HEK293 (cell line): ENCODE measurements at regions not wholly inside any gene's neighbourhood (a gene's known extent, or its start where the extent isn't known, plus 50 kb on each side); places are given as distances from the start of the nearest gene placed in this dataset.

Source experiments
- CTCF ChIP-seq: fragments of 450-650 bp; formaldehyde crosslinking; IDR thresholded peaks from 2 replicates; pipeline ENCODE4 v1.5.1; 2016; ENCODE audit warnings: missing biosample characterization, missing genetic modification characterization
- TF ChIP-seq, protein P1 (sequence below): fragments of 450-650 bp; formaldehyde crosslinking; IDR thresholded peaks from 2 replicates; pipeline ENCODE4 v1.5.1; 2016; ENCODE audit warnings: missing biosample characterization, missing genetic modification characterization

- no peak for TF ChIP-seq CTCF
- TF ChIP-seq, protein P1, sequence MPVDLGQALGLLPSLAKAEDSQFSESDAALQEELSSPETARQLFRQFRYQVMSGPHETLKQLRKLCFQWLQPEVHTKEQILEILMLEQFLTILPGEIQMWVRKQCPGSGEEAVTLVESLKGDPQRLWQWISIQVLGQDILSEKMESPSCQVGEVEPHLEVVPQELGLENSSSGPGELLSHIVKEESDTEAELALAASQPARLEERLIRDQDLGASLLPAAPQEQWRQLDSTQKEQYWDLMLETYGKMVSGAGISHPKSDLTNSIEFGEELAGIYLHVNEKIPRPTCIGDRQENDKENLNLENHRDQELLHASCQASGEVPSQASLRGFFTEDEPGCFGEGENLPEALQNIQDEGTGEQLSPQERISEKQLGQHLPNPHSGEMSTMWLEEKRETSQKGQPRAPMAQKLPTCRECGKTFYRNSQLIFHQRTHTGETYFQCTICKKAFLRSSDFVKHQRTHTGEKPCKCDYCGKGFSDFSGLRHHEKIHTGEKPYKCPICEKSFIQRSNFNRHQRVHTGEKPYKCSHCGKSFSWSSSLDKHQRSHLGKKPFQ, result no peak
Measured at GRCh38 chr10:3417096-3417495, 244.5 kb upstream of the PITRM1 start.
